ENCODE measurements at regions not wholly inside any gene's neighbourhood (a gene's known extent, or its start where the extent isn't known, plus 50 kb on each side); places are given as distances from the start of the nearest gene placed in this dataset.

DNA sequence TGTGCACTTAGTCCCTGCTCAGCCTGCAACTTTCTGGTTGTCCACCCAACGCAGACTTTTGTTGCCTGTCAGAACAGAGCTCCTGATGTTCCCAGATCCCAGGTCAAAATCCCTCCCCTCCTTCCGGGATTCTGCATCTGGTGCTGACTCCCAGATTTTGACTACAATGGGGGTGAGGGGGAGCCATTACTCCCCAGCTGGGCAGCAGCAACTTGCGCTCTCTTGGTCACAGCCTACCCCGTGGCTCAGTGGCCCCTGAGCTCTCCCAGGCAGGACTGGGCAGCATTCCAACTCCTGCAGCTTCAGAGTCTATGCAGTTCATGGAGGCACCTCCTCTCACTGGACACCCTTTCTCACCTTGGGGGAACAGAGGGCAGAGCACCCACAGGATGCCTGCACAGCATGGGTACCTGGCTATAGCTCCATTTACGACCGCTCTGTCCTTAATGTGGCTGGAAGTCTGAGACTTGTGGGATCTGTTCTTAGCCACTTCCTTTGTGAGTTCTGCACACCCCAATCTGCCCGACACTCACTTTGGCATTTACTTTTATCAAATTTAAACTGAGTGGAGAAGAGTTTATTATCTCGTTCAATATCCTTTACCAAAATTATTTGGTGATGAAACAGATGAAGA, 545.5 kb upstream of the MGMT start:
- DNase-seq = no peak

DNA sequence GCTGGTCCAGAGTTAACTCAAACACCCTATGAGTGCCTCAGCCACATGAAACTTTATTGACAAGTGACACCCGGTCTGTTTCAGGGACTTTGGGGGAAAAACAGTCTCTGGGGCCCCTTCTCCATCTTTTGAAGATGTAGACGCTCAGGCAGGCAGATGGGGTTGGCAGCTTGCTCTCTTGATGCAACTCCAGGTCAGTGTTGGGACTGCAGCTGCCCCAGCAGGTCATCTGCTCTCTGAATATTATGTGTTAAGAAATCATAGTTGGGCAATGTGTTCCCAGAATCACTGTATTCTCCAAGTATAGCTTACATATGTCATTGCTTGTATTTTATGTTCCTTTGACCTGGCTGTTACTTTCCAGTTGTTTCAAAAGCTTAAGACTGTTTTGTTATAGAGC, 544.9 kb upstream of the MGMT start:
- DNase-seq = no peak

DNA sequence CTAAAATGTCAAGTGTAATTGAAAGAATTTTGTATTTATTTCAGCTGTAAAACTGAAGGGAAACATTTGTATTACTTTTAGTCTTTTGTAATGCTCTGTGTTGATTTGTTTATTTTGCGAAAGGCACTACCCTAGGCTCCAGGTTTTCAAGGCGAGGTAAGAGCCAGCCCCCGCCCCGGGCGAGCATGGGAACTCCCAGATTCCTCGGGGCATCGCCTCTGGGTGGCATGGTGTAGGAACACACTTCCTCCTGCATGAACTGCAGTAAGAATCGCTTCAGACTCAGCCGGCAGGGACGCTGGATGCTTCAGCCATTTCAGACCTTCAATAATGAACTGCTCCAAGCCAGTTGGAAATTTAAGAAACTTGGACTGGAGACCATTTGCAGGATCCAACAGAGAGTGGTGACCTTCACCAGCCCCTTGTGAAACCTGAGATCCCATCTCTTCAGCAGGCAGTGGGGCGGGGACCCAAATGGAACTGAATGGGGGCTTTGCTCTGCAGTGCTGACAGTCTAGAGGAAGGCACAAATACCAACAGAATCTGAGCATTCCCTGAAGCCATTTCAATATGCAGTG, 544.3 kb upstream of the MGMT start:
- DNase-seq = no peak

DNA sequence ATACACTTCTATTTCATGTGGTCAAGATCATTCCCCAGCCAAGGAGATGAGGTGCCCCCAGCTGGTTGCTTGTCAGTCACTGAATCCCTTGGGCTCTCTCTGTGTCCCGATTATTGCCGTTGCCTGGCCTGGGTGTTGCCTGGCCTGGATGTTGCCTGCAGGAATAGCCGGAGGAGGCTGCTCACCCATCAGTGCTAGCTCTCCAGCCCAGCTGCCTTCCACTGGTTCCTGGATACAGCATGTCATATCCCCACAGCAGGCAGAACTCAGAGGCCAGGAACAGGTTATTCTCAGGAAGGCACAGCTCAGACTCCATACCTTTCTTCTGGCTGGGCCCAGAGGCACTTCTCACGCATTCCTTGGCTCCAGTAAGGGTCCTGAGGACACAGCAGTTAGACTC, 542.1 kb upstream of the MGMT start:
- no peak for DNase-seq

DNA sequence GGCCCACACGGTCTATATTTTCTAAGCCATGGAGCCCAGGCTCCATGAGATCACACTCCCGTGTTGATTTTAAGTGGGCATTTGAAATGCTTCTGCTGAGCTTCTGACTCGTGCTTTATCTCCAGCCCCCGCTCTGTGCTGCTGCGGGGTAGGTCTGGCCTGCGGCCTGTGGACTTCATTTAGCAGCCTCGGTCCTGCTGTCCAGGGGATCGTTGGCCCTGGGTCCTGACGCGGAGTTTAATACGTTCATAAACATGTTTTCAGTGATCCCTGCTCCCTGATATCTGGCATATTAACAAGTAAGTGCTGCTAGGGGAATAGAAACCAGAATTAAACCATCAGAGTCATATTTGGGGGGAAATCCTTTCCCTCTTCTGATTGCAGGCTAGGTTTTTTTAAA, 540.3 kb upstream of the MGMT start:
- no peak for DNase-seq

DNA sequence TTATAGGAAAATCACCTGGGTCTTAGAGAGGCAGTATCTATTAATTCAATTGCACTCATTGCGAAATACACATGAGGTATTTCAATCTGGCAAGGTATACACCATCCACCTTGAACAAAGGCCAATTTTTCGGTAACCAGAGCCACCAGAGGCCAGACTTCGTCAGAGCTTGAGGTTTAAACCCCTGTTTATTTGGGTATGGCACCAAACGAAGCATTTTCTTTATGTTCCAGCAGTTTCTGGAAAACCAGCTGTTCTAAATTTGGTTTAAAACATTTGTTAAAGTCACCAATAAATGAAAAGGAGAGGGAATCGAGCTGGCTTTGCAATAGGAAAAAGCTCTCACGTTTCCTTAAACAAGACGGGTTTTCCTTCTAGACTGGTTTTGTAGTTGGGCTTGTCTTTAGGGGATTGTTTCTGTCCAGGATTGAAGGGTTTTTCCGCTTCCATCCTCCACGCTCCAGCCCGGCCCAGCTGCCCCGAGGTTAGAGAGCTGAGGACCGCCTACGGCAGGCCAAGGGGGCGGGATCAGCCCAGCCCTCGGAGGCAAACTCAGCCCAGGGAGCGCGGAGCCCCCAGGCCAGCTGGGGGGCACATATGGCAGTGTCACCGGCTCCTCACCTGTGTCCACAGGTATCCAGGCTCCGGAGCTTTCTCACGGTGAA, 539.4 kb upstream of the MGMT start:
- DNase-seq = no peak

DNA sequence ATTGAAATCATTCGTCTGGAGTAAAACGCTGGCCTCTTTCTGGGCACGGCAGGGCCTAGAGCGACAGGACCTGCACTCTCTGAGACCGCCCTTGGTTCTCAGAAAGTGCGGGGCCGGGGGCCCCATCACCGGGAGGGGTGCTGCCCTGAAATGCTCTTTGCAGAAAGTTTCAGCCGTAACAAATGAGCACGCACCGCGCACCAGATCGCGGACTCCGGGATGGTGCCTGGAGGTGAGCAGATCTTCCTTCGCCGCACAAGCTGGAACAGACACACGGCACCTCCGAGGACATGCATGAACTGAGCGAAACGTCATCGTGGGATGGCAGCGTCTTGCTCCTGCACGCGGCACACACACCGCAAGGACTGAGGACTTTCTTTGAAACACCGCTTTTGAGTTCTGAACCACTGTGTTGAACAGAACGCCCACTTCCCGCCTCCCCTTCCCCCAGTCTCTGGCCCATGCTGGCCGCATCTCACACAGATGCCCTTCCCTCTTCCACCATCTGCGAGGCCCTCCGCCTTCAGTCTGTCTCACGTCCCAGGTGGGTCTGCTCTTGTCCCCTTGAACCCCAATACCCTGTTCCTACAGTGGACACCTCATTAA, 538.7 kb upstream of the MGMT start:
- DNase-seq = no peak

DNA sequence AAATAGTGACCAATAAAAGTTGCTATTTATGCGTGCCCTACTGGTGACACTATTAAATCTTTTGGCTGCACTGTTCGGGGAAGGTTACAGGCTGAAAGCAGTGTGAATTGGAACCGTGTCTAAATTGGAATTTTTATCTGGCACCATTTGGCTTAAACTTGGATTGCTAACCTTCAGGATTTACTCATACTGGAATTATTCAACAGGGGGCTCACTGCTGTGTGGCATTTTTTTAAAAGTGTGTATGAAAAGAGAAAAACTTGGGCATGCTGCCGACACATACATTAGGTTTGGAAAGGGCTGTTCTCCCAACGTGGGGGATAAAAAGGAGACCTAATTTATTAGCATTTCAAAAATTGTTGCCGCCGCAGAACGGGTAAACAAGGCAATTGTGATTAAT, 537.9 kb upstream of the MGMT start:
- no peak for DNase-seq

DNA sequence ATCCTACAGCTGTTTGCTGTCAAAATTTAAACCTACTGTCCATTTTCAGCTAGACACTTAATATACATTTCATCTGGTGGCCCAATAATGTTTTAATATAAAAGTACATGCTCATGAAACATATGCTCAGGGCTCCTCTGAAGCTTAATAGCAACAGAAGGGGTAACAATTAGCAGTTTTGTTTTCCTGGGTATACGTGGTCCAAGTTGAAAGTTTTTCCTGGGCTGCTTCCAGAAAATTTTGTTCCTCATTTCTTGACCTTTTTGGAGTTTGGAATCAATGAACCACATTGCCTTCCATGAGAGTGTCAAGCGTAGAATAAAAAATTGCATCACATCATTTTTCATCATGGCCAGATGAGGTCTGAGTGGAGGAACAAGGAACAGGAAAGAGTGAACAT, 537.3 kb upstream of the MGMT start:
- no peak for DNase-seq

DNA sequence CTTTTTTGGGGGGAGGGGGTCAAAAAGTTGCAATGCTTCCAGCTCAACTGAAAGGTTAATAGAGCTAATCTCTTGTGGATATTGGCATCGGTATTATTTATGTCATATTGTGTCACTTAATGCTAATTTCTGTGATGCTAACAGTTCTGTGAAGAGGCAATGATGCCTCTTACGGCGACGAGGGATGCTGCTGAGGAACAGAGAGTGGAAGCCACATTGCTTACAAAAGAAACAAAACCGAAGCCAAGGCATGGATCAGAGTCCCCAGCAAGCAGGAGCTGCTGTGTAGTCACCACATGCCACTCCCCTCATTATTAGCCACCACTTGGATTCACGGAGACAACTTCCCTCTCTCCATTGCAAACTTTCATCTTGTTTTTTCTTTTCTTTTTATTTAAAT, 536.5 kb upstream of the MGMT start:
- no peak for DNase-seq

DNA sequence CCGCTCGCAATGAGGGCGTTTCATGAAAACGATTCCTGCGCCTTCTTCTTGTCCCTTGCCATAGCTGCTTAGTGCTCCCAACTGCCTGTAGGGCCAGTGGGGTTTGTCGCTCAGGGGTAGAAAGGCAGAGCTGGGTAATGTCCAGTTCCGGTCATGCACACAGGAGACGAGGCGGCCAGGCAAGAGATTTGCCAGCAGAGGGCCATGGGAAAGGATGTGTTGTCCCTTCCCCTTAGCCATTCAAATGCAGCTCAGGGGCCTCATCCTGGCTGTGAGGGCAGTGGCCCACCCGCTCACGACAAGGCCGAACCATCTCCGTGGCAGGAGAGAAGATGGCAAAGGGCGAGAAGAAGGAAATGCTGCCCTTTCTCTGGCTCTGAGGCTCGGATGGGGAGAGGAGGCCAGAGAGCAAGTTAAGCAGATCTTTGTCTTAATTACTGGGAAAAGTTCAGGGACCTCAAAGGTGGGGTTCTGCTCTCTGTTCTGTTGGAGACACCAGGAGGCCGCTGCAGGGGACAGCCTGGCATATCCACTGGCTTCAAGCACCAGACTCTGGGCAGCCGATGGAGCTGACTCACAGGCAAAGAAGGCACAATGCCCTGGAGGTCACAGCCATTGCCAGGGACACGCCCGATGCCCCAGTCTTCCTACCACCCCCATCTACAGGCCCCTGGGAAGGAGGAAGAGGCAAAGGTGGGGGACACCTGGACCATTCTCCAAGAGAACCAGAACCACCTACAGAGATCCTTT, 534.8 kb upstream of the MGMT start:
- no peak for DNase-seq

DNA sequence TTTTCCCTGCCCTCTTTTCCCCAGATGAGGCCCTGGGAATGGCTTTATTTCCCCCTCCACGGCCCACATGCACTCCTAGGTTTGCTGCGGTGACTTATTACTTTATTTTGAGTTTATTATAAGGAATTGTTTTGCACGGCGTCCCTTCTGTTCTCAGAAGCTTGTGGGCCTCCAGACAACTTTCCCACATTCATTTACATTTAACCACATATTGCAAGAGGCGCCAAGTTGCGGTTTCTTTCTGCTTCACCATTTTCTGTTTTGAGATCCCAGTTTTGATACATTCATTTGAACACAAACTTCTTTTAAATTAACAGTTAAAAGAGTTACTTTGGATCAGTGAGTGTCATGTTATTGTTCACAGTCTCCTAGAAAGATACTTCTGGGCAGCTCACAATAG, 532.5 kb upstream of the MGMT start:
- DNase-seq = no peak

DNA sequence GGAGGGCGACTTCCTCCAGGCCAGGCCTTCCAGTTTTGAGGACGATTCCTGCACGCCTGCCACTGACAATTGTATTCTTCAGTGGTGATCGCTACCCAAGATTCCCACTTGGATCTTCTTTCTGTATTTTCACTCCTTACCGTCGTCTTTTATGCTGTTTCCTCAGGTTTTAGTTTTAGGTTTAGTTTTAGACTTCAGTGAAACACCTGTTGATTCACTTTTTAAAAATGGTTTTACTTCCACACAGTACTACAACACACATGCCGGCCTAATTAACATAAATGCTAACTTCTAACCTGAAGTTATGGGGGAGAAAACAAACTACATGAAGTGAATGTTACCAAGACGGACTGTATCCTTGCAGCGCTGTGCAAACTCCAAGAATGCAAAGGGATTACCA, 530.6 kb upstream of the MGMT start:
- DNase-seq = no peak

DNA sequence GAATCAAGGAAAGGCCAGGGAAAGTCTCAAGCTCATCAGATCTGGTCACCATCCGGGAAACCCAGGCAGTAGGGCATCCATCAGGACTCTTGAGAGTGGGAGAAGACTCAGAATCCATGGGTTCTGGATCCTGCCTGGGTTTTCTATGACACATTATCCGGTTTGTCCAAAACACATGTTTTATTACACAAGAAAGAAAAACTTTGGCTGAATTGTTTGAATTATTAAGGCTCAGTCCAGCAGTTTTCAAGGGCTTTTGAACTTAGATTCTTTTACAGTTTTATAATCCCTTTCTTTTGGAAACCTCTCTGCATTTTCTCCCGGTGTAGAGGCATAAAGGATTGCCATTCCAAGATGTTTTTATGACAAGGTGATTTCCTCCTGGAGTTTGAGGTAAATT, 528.5 kb upstream of the MGMT start:
- no peak for DNase-seq

DNA sequence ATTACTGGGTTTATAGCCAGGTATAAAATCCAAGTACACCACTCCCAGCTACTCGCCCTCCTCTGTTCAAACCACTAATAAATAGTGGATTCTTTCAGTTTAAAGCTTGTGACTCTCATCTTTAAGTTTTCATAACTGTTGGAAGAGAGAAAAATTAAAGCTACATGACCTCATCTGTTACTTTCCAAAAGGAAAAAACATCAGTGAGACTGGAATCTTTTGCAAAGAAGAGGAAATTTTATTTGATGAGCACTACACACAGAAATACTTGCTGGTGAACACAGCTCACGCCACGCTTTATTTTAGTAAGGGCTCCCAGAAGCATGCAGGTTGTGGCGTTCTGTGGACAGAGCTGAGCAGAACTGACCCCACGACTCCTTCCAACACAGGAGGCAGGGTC, 527.0 kb upstream of the MGMT start:
- DNase-seq = no peak

DNA sequence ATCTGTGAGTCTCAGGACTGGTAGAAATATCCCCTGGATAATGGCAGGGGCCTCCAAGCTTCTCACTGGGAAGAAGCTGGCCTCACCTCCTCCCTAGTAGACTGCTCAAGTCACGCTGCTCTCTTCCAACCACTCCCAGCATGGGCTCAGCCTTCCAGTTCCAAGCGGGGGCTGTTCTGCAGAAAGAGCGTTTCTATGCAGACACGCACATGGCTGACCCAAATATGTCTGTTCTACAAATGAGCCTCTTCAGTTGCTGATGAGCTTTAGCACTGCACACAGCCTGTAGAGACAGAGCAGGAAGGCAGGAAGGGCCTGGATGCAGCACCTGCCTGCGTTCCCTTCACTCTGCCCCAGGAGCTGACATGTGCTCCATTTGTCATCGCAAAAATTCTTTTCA, 523.9 kb upstream of the MGMT start:
- DNase-seq = no peak

DNA sequence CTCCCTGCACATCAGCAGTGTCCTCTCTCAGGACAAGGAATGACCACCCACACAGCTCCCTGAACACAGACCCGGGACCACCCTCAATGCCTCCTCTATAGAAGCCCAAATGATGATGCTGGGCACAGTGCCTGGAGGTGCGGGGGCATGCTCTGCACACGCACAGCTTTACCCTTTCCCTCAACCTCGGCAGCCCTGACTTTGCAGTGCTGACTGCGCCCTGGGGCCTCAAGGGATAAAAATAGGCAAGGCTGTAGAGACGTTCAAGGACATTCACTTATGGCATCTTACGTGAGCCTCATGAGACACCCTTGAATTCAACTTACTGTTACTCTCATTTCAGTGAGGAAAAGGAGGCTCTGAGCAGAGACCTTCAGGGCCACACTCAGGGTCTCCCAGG, 521.6 kb upstream of the MGMT start:
- no peak for DNase-seq

DNA sequence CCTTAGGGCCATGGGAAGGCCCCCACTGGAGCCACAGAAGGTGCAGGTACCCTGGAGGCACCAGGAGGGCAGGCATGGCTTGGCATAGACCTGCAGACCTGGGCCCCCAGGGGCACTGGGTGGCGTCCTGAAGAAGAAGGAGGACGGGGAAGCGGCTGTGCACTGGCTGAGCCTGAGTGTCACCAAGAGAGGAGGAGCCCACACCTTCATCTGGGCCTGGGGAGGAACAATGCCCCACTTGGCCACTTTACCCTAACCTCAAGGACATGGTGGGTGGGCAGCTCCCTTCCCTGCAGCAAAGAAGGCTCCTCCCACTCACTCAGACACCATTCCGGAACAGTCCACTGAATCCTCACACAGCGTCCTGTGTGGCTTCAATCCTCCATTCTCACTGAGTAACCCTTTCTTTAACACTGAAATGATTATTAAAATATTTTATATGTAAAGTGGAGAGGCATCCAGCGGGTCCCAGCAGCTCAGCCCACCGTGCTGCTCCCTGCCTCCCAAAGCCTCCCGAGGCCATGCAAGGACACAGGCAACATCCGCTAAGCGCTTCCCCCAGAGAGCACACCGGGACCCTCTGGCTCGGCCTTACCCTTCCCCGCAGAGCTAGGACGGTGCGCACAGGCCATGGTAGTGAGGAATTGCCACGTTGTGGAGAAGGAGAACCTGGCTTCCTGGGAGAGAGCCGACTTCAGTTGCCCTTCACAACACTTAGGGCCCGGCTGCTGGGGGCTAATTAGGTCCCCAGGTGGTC, 516.7 kb upstream of the MGMT start:
- no peak for DNase-seq

DNA sequence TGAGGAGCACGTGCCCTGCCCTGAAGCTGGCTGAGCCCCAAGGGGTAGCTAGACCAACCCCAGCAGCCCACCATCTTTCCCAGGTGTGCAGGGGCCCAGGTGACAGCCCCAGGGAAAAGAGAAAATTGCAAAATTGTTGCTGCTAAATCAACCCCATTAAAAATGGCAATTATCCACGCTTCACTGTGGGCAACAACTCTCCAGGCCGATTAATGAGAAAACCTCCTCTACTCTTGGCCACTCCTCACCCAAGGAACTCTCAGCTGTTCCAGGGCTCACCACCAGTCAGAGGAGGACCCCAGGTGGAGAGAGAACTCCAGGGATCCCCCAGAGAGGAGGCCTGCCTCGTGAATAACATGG, 516.1 kb upstream of the MGMT start:
- DNase-seq = no peak

DNA sequence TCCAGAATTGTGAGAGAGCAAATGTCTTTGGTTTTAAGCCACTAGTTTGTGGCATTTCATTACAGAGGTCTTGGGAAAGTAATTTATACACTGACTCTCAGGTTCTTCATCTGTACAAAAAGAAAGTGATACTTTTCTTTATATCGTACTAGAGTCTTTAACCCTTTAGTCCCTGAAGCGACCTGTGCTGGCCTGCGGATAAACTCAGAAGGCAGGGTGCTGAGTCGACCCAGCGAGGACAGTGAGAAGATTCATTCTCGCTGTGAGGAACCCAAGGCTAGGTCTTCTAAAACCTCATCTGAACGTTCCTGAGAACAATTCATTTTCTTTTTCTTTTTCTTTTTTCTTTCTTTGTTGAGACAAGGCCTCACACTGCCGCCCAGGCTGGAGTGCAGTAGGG, 514.2 kb upstream of the MGMT start:
- no peak for DNase-seq

DNA sequence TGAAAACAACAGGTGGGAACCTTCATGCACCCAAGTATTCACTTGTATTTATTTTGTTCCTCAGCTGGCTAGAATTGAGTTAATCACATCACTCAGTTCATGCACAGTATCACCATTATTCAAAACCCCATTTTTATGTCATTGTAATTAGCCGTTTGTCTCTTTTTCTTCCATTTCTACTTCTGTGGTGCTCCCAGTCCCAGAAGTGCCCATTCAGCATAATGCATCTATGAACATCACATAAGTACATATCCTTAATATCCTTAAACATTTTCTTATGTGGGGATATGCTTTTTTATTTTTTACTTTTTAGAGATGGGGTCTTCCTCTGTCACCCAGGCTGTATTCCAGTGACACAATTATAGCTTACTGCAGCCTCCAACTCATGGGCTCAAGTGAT, 510.9 kb upstream of the MGMT start:
- DNase-seq = no peak

DNA sequence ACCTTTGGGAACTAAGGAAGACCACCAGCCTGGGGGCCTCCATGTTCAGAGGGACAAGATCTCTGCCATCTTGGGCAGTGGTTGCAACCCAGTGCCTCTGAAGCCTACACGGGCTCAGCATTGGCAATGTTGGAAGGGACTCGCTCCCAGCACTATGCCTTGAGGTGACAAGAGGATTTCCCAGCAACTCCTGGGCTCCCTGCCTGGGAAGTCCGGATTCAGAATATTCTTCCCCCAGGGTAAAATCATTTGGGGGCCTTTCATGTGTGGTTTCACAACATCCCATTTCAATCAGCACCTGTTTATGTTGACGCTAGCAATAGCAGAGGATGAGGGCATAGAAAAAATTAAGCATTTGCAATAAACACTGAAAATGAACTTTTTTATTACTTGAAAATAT, 509.8 kb upstream of the MGMT start:
- no peak for DNase-seq
